ENCODE measurements at regions not wholly inside any gene's neighbourhood (a gene's known extent, or its start where the extent isn't known, plus 50 kb on each side); places are given as distances from the start of the nearest gene placed in this dataset.

GRCh38 chr12:92418381-92418780 is 272.7 kb upstream of the BTG1 start:
- Histone ChIP-seq H3K9me3 (replicated peaks; ENCODE audit: insufficient read depth, low read length) (no peaks in the 10 kb centered on the region), H2AFZ (ENCODE audit: low read length) (no peak overlapping the region), H3K9ac (ENCODE audit: low read length) (no peak overlapping the region), H3K4me2 (ENCODE audit: low read depth, low read length) (no peak overlapping the region), H3K9me2 (replicated peaks; ENCODE audit: insufficient read depth, low read length) (no peaks in the 10 kb centered on the region), H4K20me1 (ENCODE audit: insufficient read depth, low read length) (no peaks in the 10 kb centered on the region), H3K27ac (ENCODE audit: low read length) (no peak overlapping the region), H3K4me1 (ENCODE audit: low read length) (peaks cover 10% of the 10 kb centered on the region), H3K36me3 (replicated peaks; ENCODE audit: insufficient read depth, low read length) (no peaks in the 10 kb centered on the region), H3K4me3 (ENCODE audit: low read length) (no peak overlapping the region), H3F3A (ENCODE audit: insufficient read depth, low read length) (no peaks in the 10 kb centered on the region), H3K79me2 (ENCODE audit: low read length) (no peaks in the 10 kb centered on the region), H3K27me3 (replicated peaks; ENCODE audit: insufficient read depth, low read length) (no peaks in the 10 kb centered on the region)
- TF ChIP-seq CTCF (IDR thresholded peaks at IDR 0.05; ENCODE audit: low read length) (no peak), EZH2phosphoT487 (IDR thresholded peaks at IDR 0.05; ENCODE audit: low read length) (no peak), EZH2 (optimal IDR thresholded peaks at IDR 0.05; ENCODE audit: low read depth, low read length) (no peak)
- no peak for DNase-seq

- no peaks in the 10 kb centered on the region for H3K9me3 ChIP-seq (replicated peaks; ENCODE audit: insufficient read depth, low read length)
- no peak overlapping the region for H3K9ac ChIP-seq (ENCODE audit: low read length)
- H3K79me2 ChIP-seq (ENCODE audit: low read length): no peaks in the 10 kb centered on the region
- no peak overlapping the region for H3K4me2 ChIP-seq (ENCODE audit: low read depth, low read length)
- H3K4me3 ChIP-seq (ENCODE audit: low read length): no peak overlapping the region
- no peak overlapping the region for H3K27ac ChIP-seq (ENCODE audit: low read length)
- DNase-seq: no peak
- TF ChIP-seq CTCF (IDR thresholded peaks at IDR 0.05; ENCODE audit: low read length) (no peak), EZH2phosphoT487 (IDR thresholded peaks at IDR 0.05; ENCODE audit: low read length) (no peak), EZH2 (optimal IDR thresholded peaks at IDR 0.05; ENCODE audit: low read depth, low read length) (no peak)
- no peaks in the 10 kb centered on the region for H3F3A ChIP-seq (ENCODE audit: insufficient read depth, low read length)
- H3K9me2 ChIP-seq (replicated peaks; ENCODE audit: insufficient read depth, low read length): no peaks in the 10 kb centered on the region
- H3K36me3 ChIP-seq (replicated peaks; ENCODE audit: insufficient read depth, low read length): no peaks in the 10 kb centered on the region
- H3K4me1 ChIP-seq (ENCODE audit: low read length): peaks cover 10% of the 10 kb centered on the region
- no peaks in the 10 kb centered on the region for H4K20me1 ChIP-seq (ENCODE audit: insufficient read depth, low read length)
- H2AFZ ChIP-seq (ENCODE audit: low read length): no peak overlapping the region
- H3K27me3 ChIP-seq (replicated peaks; ENCODE audit: insufficient read depth, low read length): no peaks in the 10 kb centered on the region
Observed at GRCh38 chr12:92417373-92417772, 271.7 kb upstream of the BTG1 start.

GRCh38 chr12:92416385-92416812 is 270.8 kb upstream of the BTG1 start:
- Histone ChIP-seq H3K4me1 (ENCODE audit: low read length) (peaks cover 10% of the 10 kb centered on the region), H3K4me2 (ENCODE audit: low read depth, low read length) (no peak overlapping the region), H3F3A (ENCODE audit: insufficient read depth, low read length) (no peaks in the 10 kb centered on the region), H3K4me3 (ENCODE audit: low read length) (no peak overlapping the region), H3K9me2 (replicated peaks; ENCODE audit: insufficient read depth, low read length) (no peaks in the 10 kb centered on the region), H2AFZ (ENCODE audit: low read length) (no peak overlapping the region), H4K20me1 (ENCODE audit: insufficient read depth, low read length) (no peaks in the 10 kb centered on the region), H3K9ac (ENCODE audit: low read length) (no peak overlapping the region), H3K9me3 (replicated peaks; ENCODE audit: insufficient read depth, low read length) (no peaks in the 10 kb centered on the region), H3K27me3 (replicated peaks; ENCODE audit: insufficient read depth, low read length) (no peaks in the 10 kb centered on the region), H3K27ac (ENCODE audit: low read length) (no peak overlapping the region), H3K79me2 (ENCODE audit: low read length) (no peaks in the 10 kb centered on the region), H3K36me3 (replicated peaks; ENCODE audit: insufficient read depth, low read length) (no peaks in the 10 kb centered on the region)
- TF ChIP-seq CTCF (IDR thresholded peaks at IDR 0.05; ENCODE audit: low read length): no peak
- TF ChIP-seq EZH2 (optimal IDR thresholded peaks at IDR 0.05; ENCODE audit: low read depth, low read length): no peak
- TF ChIP-seq EZH2phosphoT487 (IDR thresholded peaks at IDR 0.05; ENCODE audit: low read length): no peak
- DNase-seq: no peak
